Activated CD8-positive, alpha-beta memory T cell treated with anti-CD3 and anti-CD28 coated beads, Interleukin-2, amount 50 U/mL, for 48 hours (primary cell): ENCODE measurements at regions not wholly inside any gene's neighbourhood (a gene's known extent, or its start where the extent isn't known, plus 50 kb on each side); places are given as distances from the start of the nearest gene placed in this dataset.
"Not testable (repeated sequence)": the region's sequence is repeated elsewhere in the genome, so short reads cannot be mapped to it uniquely, and the experiment has no call there.

ENCODE experiments used
- DNase-seq: peaks from one replicate; pipeline ENCODE4 v3.0.0-alpha.2; 2020

DNA sequence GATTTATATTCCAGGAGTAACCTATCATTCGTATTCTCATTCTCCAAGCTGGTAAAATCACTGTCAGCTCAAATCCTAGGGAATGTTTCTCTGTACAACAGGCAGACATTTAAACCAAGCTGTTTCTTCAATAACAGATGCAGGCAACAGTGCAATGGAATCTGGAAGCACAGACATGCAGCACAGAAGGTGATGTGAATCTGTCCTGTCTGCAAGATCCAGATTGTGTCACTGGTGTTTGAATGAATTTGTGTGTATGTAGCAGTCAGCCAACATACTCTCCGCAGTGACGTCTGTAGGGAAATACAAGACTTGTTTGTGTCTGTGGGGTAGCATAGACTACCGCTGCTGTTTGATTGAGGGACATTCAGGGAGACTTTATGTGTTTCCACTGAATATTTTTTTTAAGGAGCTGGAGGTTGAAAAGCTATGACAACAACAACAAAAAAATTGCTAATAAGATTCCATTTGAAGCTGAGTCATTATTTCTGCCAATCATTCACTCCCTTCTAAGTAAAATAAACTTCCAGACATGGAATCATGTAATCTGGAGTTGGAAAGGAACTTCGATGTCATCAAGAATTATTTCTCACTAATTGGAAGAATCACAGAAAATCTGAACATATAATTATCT is 122.9 kb upstream of the MYO3A start:
- no peak for DNase-seq

DNA sequence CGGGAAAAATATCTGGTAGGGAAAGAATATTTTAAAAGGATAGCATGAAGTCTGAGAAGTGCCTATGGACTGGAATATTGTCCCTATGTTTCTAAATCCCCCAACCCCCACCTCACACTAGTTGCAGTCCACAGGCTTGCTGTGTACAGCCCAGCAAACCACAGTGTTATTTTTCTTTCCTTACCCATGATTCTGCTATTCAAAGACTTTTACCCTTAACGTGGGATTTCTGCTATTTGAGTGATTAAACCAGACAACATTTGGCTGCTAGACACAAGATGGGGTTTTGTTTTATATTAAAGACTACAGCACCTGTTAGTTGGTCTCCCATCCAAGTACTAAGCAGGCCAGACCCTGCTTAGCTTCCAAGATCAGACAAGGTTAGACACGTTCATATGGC is 120.5 kb upstream of the MYO3A start:
- DNase-seq: no peak

DNA sequence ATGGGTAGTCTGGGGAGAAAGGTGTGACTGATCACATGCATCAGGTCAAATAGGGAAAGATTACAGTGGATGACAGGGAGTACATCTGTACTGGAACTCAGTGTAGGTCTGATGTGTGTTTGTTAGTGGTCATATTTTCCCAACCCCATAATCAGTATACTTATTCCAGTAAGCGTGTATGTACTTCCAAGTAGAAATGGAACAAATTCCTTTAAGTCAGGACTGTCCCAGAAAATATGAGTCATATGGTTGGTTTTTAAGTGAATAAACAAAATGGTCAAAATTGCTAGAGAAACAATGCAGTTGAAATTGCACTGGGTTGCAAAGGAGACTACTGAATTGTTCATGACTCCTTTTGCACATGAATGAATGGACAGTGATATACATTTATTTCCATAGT is 118.8 kb upstream of the MYO3A start:
- DNase-seq: no peak

GRCh38 chr10:25815999-25816768 is 117.8 kb upstream of the MYO3A start:
- DNase-seq: no peak

DNA sequence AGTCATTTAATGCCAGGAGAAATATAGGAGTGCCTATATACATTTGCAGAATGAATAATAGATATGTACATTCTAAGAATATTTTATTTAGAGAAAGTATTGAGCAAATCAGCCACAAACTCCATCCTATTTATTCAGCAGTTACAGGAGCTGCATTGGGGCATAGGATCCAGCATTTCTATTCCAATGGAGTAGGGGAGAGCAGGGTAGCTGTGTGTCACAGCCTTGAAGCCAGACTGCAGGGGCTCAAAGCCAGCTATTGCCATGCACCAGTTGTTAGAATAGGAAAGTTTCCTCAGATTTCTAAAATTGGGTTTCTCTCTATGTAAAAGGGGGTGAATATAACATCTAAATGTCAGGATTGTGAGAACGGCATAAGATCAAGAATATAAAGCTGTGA is 116.8 kb upstream of the MYO3A start:
- no peak for DNase-seq

DNA sequence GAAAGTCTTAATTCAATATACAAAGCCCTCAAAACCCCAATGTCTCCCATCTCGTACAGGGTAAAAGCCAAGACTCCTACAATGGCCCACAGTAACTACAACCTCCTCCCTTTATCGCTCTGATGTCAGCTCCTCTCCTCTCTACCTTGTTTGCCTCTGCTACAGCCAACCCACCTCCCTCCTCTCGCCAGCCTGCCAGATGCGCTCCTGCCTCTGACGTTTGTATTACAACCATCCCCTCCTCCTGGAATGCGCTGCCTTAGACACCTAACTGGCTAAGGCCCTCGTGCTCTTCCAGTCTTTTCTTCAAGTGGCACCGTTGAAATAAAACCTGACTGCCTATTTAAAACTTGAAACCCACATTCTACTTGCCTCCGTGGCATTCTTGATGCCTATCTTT is 115.3 kb upstream of the MYO3A start:
- no peak for DNase-seq

DNA sequence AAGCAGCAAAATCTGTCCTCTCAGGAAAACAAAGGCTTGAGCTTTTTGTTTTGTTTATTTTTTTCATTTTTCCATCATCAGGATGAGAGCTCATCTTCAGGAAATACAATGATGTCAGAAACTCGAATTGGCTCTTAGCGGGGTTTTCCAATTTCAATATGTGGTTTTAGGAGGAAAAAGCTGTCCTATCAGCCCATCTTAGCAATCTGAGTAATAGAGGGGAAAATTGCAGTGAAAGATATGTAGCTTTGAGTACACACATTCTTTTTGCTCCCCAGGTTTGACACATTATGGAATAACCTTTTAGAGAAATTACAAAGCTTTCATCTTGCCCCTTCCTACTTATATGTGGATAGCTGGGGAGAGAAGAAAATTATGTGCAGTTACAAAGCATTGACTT is 113.6 kb upstream of the MYO3A start:
- no peak for DNase-seq

DNA sequence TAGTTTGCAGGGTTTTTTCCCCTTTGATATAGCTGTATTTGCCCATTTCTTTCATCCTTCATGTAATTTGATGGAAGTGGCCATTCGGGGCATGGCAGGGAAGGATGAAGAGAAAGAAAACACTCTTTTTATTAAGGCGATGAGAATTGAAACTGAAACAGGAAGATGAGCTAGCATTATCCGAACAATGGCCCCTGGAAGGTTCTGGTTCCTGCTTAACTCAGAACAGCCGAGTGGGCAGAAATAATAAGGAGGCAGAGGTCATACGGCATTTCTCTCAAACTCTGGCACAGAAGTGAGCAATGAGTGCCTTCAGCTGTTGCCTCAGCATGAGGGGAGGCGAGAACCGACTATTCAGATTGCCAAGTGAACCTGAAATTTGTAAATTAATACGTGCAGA is 113.2 kb upstream of the MYO3A start:
- DNase-seq: no peak

DNA sequence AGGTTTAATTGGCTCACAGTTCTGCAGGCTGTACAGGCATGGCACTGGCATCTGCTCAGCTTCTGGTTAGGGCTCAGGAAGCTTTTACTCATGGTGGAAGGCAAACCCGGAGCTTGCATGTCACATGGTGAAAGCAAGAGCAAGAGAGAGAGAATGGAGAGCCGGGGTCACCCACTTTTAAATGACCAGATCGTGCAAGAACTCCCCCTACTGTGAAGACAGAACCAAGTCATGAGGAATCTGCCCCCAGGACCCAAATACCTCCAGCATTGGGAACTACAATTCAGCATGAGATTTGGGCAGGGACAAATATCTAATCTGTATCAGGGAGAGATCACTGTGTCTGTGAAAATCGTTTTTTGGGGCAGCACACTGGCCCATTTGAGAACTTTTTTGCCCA is 110.0 kb upstream of the MYO3A start:
- no peak for DNase-seq

DNA sequence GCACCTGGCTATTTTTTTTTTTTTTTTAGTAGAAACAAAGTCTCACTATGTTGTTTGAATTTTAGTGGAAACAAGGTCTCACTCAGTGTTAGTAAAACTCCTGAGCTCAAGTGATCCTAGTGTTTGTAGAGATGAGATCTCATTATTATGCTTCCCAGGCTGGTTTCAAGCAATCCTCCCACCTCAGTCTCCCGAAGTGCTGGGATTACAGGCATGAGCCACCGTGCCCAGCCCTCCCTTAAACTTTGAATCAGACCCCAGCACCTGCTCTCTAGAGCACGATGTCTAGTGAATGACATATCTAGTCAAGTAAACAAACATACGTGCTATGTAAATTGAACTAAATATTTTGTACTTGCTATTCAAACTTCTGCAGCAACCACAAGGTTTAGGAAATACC is 105.6 kb upstream of the MYO3A start:
- no peak for DNase-seq

- DNase-seq: no peak
These were observed 102.9 kb upstream of the MYO3A start for GRCh38 chr10:25831080-25831479.

- DNase-seq: no peak
These were observed 94.3 kb upstream of the MYO3A start for GRCh38 chr10:25839683-25840082.

DNA sequence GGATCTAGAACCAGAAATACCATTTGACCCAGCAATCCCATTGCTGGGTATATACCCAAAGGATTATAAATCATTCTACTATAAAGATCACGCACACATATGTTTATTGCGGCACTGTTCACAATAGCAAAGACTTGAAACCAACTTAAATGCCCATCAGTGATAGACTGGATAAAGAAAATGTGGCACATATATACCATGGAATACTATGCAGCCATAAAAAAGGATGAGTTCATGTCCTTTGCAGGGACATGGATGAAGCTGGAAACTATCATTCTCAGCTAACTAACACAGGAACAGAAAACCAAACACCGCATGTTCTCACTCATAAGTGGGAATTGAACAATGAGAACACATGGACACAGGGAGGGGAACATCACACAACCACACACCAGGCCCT is 93.2 kb upstream of the MYO3A start:
- DNase-seq: not testable (repeated sequence)

DNA sequence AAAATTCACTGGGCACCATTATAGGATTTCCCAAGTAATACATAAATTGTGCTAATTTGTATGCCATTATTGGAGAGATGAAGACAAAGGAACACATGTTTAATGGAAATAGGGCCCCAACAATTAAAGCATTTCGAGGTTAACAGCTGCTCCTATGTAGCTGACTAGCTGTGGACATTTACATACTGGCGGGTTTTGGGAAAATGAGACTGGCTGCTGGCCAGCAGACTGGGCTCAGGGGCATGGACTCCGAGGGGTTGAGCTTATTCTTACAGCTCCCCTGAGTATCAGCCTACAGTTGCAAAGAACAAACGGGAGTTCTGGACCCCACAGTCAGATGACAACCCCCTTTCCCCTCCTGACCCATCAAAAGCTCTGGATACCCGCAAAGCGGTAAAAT is 91.9 kb upstream of the MYO3A start:
- no peak for DNase-seq

DNA sequence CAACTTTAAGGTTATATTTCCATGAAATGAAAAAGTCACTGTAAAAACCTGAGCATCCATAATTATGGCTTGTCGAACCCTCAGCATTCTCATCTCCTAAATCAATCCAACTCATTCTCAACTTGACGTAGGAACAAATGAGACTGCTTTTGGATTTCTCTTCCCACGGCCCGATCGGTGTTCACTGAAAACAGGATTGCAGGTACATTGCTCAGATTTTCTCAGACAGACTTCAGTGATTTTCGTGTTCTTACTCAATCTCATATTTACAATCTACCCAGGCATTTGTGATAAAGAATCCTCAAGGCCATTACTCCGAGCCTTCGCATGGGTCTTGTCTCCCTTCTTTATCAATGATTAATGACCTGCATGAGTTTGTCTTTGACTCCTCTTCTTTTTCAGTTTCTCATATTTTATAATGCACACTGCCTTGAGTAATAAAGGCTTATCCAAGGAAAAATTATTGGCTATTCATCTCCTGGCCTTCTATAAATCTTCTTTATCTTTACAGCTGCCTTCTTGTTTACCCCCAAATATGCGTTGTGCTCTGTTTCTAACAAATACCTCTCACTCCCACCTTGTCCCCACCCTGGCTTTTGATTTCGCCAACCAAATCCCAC is 90.4 kb upstream of the MYO3A start:
- DNase-seq: no peak

- DNase-seq: not testable (repeated sequence)
These were observed 89.3 kb upstream of the MYO3A start for GRCh38 chr10:25844716-25845115.

DNA sequence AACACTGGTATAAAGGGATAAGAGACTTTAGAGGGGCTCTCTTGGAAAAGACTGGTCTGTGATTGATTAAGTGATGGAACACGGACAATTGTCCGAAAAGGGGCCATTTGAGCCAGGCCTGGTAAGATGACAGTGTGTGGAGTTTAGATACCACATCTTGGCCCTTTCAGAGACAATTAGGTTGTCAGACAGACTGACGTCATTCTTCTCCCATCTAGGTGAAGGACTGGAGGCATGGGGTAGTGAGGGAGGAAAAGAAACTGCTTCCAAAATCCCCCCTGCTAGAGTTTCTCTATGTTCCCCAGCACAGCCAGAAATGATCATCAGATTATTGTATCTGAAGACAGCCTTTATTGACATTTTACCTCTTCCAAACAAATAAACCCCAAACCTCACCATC is 84.8 kb upstream of the MYO3A start:
- no peak for DNase-seq

GRCh38 chr10:25849988-25850387 is 84.0 kb upstream of the MYO3A start:
- no peak for DNase-seq

GRCh38 chr10:25851548-25851947 is 82.5 kb upstream of the MYO3A start:
- DNase-seq: no peak

- DNase-seq: no peak
These were observed 81.6 kb upstream of the MYO3A start for GRCh38 chr10:25852364-25852941.

GRCh38 chr10:25858076-25858475 is 76.0 kb upstream of the MYO3A start:
- DNase-seq: no peak

DNA sequence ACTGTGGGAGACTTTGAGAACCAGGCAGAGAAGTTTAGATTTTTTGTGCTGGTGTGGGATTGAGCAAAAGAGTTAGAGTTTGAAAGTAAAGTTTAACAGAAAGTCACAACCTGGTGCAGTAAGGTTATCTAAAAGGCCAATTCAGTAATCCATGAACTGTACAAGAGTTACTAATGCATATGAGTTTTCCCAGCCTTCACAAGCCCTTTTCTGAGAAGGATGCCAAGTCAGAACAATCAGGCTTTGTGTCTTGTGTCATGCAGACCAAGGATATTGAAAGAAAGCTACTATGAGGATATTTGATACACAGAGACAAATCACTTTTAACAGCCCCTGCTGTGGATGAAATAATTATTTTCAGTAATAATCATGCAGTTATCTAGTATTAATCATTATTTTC is 68.8 kb upstream of the MYO3A start:
- DNase-seq: no peak

- DNase-seq: no peak
These were observed 66.7 kb upstream of the MYO3A start for GRCh38 chr10:25867321-25867720.

GRCh38 chr10:25869067-25869591 is 64.9 kb upstream of the MYO3A start:
- DNase-seq: no peak
